Effector memory CD8-positive, alpha-beta T cell (primary cell): ENCODE measurements at regions not wholly inside any gene's neighbourhood (a gene's known extent, or its start where the extent isn't known, plus 50 kb on each side); places are given as distances from the start of the nearest gene placed in this dataset.

Source experiments
- ATAC-seq: fragments of 150-1000 bp; cut with Tn5 transposase; replicated peaks from 2 replicates; pipeline ENCODE4 v1.10.0; 2021; ENCODE audit warnings: mild to moderate bottlenecking, moderate library complexity
- DNase-seq, 3 experiments: peaks; one replicate each; pipeline ENCODE4 v3.0.0; 2021
- H3K27ac Mint-ChIP-seq, 2 donors: one replicate each; pipeline ENCODE4 v1.8.0; 2022; ENCODE audit warnings: mild to moderate bottlenecking in 2 of 2, mixed read lengths in 2 of 2, moderate library complexity in 2 of 2
- H3K27me3 Mint-ChIP-seq, 2 donors: one replicate each; pipeline ENCODE4 v1.8.0; 2022; ENCODE audit warnings: mixed read lengths in 2 of 2
- H3K36me3 Mint-ChIP-seq: one replicate; pipeline ENCODE4 v1.8.0; 2022; ENCODE audit warnings: mild to moderate bottlenecking, moderate library complexity, mixed read lengths; ENCODE audit not compliant: insufficient read depth
- H3K4me1 Mint-ChIP-seq, 2 donors: one replicate each; pipeline ENCODE4 v1.8.0; 2022; ENCODE audit warnings: low read depth in 2 of 2, mixed read lengths in 2 of 2
- H3K4me3 Mint-ChIP-seq, 2 donors: one replicate each; pipeline ENCODE4 v1.8.0; 2022; ENCODE audit warnings: mild to moderate bottlenecking in 2 of 2, mixed read lengths in 2 of 2, moderate library complexity in 2 of 2
- H3K9me3 Mint-ChIP-seq, 2 donors: one replicate each; pipeline ENCODE4 v1.8.0; 2022; ENCODE audit warnings: mixed read lengths in 2 of 2

DNA sequence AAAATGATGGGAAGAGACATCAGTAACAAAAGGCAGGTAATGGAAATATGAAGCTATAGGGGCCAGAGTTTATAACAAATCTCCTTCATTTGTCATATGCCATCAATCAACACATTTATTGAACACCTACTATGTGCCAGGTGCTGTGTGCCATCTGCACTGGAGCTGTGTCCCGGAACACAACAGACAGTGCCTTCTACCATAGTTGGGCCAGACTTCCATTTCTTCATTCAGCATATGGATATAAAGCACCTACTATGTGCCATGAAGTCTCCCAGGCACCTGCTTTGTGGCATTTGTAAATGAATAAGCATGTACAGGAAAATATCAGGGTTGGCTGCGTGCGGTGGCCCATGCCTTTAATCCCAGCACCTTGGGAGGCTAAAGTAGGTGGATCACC is 112.5 kb upstream of the ERCC6L2 start:
- H3K9me3 Mint-ChIP-seq, result no peaks in the 10 kb centered on the region
- no peaks in the 10 kb centered on the region for H3K27me3 Mint-ChIP-seq
- no peak overlapping the region for H3K4me3 Mint-ChIP-seq
- no peak for DNase-seq
- H3K36me3 Mint-ChIP-seq, result peaks cover 2% of the 10 kb centered on the region
- ATAC-seq, result no peak
- peaks cover 6 to 10% of the 10 kb centered on the region in 2 donors for H3K4me1 Mint-ChIP-seq
- H3K27ac Mint-ChIP-seq, result no peak overlapping the region

DNA sequence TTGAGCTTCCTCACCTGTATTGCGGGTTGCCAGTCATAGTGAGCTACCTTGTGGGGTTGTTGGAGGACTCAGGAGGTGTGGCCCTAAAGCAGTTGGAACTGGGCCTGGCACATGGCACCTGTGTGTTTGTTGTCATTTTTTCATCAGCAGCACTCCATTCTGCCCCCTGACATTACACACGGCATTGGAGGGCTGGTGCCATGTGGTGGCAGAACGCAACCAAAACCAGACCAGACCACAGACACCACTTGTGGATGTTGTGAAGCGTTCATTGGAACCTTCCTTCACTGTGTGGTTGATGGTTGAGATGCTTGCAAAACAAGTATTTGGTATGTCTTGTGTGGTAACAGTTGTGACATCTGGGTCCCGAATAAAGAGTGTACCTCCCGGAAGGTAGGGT is 113.2 kb upstream of the ERCC6L2 start:
- no peaks in the 10 kb centered on the region for H3K9me3 Mint-ChIP-seq
- no peak overlapping the region for H3K4me3 Mint-ChIP-seq
- peaks cover 6 to 10% of the 10 kb centered on the region in 2 donors for H3K4me1 Mint-ChIP-seq
- DNase-seq (peak in 1 of 3 experiments; percentile 8), ATAC-seq (peak; percentile 92)
- no peaks in the 10 kb centered on the region for H3K27me3 Mint-ChIP-seq
- peak overlapping the region; percentile 59 to 73 for H3K27ac Mint-ChIP-seq
- peaks cover 2% of the 10 kb centered on the region for H3K36me3 Mint-ChIP-seq

DNA sequence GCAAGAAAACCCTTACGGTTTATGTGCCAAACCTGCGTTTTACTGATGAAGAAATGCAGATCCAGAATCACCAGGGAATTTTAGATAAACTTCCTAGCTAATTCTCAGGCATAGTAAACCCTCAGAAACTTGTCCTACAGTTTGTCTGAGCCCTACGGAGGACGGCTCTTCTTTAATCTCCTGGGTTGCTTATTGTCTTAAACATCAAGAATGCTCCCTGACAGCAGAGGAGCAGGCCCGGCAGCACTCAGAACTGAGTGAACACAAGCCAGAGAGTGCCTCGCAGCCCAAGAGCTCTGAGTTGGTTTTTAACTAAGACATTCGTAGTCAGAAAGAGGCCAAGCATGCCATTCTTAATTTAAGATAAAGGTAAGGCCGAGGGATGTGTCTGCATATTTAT is 114.7 kb upstream of the ERCC6L2 start:
- no peak overlapping the region for H3K27ac Mint-ChIP-seq
- no peaks in the 10 kb centered on the region for H3K27me3 Mint-ChIP-seq
- DNase-seq, result no peak
- no peak overlapping the region for H3K4me3 Mint-ChIP-seq
- ATAC-seq, result no peak
- H3K9me3 Mint-ChIP-seq, result no peaks in the 10 kb centered on the region
- peaks cover 2% of the 10 kb centered on the region for H3K36me3 Mint-ChIP-seq
- H3K4me1 Mint-ChIP-seq, result peaks cover 6 to 10% of the 10 kb centered on the region in 2 donors

DNA sequence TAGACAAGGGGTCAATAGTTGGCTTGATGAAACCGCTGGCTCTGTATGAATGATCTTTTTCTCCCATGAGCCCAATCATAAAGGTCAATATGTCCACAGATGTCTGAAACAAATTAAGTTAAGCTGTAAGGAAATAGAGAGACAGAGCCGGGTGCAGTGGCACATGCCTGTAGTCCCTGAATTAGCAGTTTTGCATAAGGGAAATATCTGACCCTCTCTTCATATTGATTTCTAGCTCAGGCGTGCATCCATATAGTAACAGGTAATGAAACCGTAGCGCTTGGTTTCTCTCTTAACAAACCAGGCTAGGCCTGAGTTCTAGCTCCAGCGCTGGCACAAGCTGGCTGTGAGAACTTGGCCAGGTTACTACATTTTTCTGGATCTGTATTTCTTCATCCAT is 118.1 kb upstream of the ERCC6L2 start:
- Mint-ChIP-seq H3K36me3 (peaks cover under 1% of the 10 kb centered on the region), H3K27me3 (no peaks in the 10 kb centered on the region), H3K9me3 (no peaks in the 10 kb centered on the region), H3K4me3 (no peak overlapping the region), H3K4me1 (peaks cover 3 to 6% of the 10 kb centered on the region in 2 donors), H3K27ac (no peak overlapping the region)
- ATAC-seq, result no peak
- no peak for DNase-seq

DNA sequence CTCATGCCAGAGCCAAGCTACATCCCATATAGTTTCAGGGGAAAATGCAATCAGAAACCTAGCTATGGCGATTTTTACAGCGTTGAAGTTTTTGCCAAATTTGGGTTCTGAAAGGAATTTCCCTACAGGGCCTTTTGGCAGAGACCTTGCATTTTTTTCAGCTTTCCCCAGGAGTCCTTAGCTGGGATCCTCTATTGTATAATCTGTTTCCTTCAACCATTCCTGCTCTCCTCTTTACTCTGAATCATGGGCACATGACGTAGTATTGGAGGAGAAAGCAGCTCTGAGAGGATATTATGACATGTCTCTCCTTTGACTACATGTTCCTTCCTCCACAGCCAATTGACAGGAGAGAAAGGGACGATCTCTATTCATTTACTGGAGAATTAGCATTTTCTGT is 118.5 kb upstream of the ERCC6L2 start:
- no peaks in the 10 kb centered on the region for H3K9me3 Mint-ChIP-seq
- peaks cover 0 to 1% of the 10 kb centered on the region in 2 donors for H3K4me1 Mint-ChIP-seq
- no peaks in the 10 kb centered on the region for H3K36me3 Mint-ChIP-seq
- H3K4me3 Mint-ChIP-seq, result no peak overlapping the region
- no peaks in the 10 kb centered on the region for H3K27me3 Mint-ChIP-seq
- ATAC-seq (no peak), DNase-seq (no peak)
- no peak overlapping the region for H3K27ac Mint-ChIP-seq

DNA sequence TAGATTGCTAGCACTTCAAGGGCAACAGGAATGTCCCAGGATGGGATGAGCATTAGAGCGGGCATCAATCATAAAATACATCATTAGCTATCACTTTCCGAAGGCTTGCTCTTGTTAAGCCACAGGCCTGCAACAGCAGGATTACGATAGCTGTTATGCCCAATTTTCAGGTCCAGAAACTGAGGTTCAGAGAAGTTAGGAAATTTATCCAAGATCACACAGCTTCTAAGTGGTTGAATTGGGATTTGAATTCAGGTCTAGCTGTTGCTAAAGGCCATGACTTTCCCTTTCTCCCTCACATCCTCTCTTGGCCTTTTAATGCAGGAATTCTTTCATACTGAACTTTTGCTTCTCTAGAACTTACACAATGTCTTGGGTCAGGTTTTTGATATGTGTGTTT is 119.4 kb upstream of the ERCC6L2 start:
- Mint-ChIP-seq H3K9me3 (no peaks in the 10 kb centered on the region), H3K36me3 (no peaks in the 10 kb centered on the region), H3K27me3 (peaks cover 0 to 1% of the 10 kb centered on the region in 2 donors), H3K27ac (no peak overlapping the region), H3K4me3 (no peak overlapping the region), H3K4me1 (peaks cover under 1% of the 10 kb centered on the region in 2 donors)
- DNase-seq (no peak), ATAC-seq (no peak)

DNA sequence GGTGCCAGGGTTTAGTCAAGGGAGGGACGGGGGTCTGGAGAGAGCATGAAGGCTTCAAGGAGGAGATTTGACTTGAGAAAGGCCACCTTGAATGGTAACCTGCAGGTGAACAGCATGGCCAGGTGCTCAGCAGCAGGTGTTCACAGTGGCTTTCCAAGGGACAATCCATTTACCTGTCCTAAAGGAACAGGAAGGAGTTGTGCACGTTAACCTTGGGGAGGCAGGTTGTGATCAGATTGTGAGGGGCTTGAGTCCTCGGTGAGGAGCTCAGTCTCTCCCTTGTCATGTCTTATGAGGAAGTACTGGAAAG is 120.1 kb upstream of the ERCC6L2 start:
- no peak overlapping the region for H3K4me3 Mint-ChIP-seq
- DNase-seq (no peak), ATAC-seq (no peak)
- H3K4me1 Mint-ChIP-seq, result peaks cover 3 to 4% of the 10 kb centered on the region in 2 donors
- no peaks in the 10 kb centered on the region for H3K36me3 Mint-ChIP-seq
- no peaks in the 10 kb centered on the region for H3K9me3 Mint-ChIP-seq
- H3K27ac Mint-ChIP-seq, result no peak overlapping the region
- H3K27me3 Mint-ChIP-seq, result peaks cover 0 to 6% of the 10 kb centered on the region in 2 donors

DNA sequence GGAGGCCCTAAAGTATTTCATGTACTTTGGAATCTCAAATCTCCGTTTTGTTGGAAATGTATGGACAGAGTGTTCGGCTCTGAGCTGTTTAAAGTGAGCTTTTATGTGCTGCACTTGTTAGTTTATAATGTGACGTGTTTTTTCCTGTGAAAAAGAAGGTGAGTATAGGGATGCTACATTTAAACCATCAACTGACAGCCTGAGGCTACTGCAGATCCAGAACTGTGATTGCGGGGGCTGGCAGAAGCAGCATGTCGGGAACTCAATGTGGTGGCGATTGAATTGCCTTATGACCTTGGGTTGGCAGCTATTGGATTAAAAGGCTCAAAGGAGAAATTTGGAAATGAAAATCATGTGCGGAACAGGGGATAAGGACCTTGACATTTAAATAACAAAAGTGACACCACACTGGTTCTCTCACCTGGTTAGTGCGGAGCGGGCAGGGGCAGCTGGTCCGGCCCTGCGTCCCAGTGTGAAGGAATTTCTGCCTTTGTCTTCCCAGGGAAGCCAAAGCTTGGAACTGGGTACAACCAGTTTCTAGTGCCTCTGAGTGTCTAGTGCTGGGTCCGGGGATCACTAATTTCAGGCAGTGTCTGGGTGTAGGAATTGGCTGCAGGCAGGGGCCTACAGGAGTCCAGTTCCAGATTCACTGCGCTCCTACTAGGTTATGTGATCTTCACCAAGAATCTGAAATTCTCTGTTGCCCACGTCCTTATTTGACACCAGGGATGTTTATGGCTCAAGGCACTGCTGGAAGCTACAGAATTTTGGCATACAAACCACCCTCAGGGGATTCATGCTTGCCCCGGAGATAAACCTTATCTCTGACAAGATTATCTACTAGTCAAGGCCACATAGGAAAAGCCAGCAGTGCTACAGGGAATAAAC is 120.7 kb upstream of the ERCC6L2 start:
- Mint-ChIP-seq H3K4me3 (no peak overlapping the region), H3K4me1 (peaks cover 3 to 7% of the 10 kb centered on the region in 2 donors), H3K27me3 (peaks cover 0 to 6% of the 10 kb centered on the region in 2 donors), H3K27ac (peak overlapping the region in 1 of 2 donors; percentile 59), H3K36me3 (no peaks in the 10 kb centered on the region), H3K9me3 (no peaks in the 10 kb centered on the region)
- no peak for ATAC-seq
- no peak for DNase-seq

DNA sequence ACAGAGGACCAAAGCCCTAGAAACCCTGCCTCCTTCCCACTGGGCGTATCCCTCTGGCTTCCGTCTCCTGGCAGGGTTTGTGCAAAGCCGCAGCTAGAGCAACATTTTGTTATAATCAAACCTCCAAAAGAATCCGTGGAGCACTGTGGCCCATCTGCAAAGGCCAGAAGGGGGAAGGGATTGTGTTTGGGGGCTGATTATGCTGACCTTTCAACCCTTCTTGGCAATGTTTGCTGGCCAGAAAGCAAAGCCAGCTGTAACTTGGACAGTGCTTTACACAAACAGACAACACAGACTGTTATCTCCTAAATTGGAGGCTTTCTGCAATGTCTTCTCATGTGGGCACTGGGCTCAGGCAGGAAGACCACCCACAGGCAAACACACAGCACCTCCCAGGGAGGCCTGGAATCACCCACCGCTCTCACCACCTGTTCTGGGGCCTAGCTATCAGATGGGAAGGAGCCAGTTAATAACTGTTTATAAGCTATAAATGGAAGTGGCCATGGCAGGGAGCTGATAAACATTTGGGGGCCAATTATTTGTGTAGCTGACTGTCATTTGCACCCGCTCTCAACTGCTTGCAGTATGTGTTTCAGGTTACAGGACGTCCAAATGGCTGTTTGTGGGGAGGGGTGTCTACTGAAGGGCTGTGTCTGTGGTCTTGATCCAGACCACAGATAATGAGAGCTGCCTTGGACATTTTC is 121.6 kb upstream of the ERCC6L2 start:
- ATAC-seq (no peak), DNase-seq (no peak)
- Mint-ChIP-seq H3K27me3 (peaks cover 6 to 8% of the 10 kb centered on the region in 2 donors), H3K9me3 (no peaks in the 10 kb centered on the region), H3K4me3 (no peak overlapping the region), H3K27ac (no peak overlapping the region), H3K36me3 (no peaks in the 10 kb centered on the region), H3K4me1 (peaks cover 3 to 11% of the 10 kb centered on the region in 2 donors)

DNA sequence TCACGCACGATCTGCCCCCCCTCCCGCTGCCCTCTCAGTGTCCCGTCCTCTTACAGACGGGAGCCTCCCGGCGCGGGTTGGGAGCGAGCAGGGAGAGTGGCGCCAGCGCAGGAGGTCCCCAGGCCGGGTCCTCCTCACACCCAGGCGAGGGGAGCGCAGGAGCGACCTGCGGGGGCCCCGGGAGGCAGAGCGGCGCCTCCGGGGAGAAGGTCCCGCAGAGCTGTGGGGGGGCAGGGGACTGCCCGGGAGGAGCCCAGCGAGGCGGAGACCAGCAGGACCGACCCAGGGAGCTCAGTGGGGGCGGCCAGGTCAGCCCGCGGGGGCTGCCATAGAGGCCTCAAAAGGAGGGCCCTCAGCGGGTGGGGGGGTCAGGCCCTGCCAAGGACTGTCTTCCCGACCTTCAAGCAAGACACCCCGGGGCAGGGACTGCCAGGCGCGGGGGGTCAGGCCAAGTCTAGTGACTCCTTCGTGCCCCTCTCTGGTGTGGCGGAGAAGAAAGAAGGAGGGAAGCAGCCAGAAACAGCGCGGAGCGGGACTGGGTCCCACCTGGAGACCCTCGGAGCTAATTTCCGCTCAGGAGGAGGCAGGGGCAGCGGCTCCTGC is 123.3 kb upstream of the ERCC6L2 start:
- H3K9me3 Mint-ChIP-seq, result no peaks in the 10 kb centered on the region
- H3K27ac Mint-ChIP-seq, result no peak overlapping the region
- DNase-seq (no peak), ATAC-seq (no peak)
- H3K36me3 Mint-ChIP-seq, result no peaks in the 10 kb centered on the region
- H3K27me3 Mint-ChIP-seq, result peaks cover 15 to 17% of the 10 kb centered on the region in 2 donors
- peaks cover 3 to 11% of the 10 kb centered on the region in 2 donors for H3K4me1 Mint-ChIP-seq
- no peak overlapping the region for H3K4me3 Mint-ChIP-seq

DNA sequence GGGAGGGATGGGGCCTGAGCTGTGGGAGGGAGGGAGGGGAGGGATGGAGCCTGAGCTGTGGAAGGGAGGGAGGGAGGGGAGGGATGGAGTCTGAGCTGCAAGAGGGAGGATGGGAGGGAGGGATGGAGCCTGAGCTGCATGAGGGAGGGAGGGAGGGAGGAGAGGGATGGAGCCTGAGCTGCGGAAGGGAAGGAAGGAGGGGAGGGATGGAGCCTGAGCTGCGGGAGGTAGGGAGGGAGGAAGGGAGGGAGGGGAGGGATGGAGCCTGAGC is 124.0 kb upstream of the ERCC6L2 start:
- no peak for ATAC-seq
- no peak overlapping the region for H3K27ac Mint-ChIP-seq
- H3K4me3 Mint-ChIP-seq, result no peak overlapping the region
- no peak for DNase-seq
- H3K9me3 Mint-ChIP-seq, result no peaks in the 10 kb centered on the region
- peaks cover 15 to 17% of the 10 kb centered on the region in 2 donors for H3K27me3 Mint-ChIP-seq
- H3K36me3 Mint-ChIP-seq, result no peaks in the 10 kb centered on the region
- H3K4me1 Mint-ChIP-seq, result peaks cover 3 to 11% of the 10 kb centered on the region in 2 donors

DNA sequence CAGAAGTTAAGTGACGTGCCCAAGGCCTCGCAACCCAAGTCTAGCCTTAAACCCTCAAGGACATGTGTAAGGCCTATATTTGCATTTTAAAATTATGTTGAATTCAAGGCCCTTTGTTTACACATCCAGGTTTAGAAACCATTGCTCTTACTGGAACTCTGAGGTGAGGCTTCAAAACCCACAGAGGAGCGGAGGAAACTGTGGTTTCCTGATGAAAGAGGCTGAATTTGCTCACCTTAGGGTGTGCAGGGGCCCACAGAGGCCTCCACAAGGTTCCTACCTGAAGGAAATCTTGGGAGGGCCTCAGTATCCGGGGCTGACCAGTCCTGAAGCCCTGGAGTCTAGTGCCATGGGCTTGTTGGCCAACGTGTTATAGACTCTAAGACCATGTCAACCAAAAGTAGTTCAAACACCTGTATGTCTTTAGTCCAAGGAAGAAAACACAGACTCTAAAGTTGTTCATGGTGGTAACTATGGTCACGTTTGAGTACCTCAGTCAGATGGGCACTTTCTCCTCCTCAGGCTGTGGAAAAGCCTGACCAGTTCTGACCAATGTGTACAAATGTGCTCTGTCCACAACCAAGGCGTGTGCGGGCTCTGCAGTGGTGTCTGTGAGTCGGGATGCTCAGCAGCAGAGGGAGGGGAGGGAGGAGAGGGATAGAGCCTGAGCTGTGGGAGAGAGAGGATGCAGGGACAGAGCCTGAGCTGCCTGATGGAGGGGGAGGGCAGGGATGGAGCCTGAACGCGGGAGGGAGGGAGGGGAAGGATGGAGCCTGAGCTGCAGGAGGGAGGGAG is 124.6 kb upstream of the ERCC6L2 start:
- Mint-ChIP-seq H3K4me1 (peaks cover 3 to 11% of the 10 kb centered on the region in 2 donors), H3K9me3 (no peaks in the 10 kb centered on the region), H3K27ac (no peak overlapping the region), H3K4me3 (peak overlapping the region; percentile 43 to 64), H3K36me3 (no peaks in the 10 kb centered on the region), H3K27me3 (peaks cover 15 to 17% of the 10 kb centered on the region in 2 donors)
- DNase-seq, result no peak
- peak; percentile 80 for ATAC-seq

DNA sequence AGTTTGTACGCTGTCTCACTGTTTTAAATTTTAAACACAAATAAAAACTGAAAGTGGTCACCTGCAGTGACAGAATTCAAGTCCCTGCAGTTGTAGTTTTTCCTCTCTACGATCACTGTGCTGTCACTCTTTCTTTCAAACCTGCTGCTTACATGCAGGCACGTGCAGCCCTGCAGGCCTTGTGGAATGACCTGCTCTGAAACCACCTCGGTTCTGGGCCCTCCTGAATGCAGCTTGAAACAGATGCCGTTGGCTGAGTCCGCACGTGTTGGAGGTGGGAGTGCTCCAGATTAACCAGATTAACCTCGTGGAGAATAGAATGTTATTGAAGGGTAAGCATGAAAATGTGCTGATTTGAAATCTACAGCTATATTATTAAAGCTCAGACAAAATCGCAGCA is 126.0 kb upstream of the ERCC6L2 start:
- Mint-ChIP-seq H3K27me3 (peaks cover 15 to 17% of the 10 kb centered on the region in 2 donors), H3K4me3 (no peak overlapping the region), H3K9me3 (no peaks in the 10 kb centered on the region)

More for the DNA sequence above, 126.0 kb upstream of the ERCC6L2 start:
- peaks cover 3 to 11% of the 10 kb centered on the region in 2 donors for H3K4me1 Mint-ChIP-seq
- no peak overlapping the region for H3K27ac Mint-ChIP-seq
- no peak for ATAC-seq
- H3K36me3 Mint-ChIP-seq, result no peaks in the 10 kb centered on the region
- DNase-seq, result no peak
